ENCODE measurements at regions not wholly inside any gene's neighbourhood (a gene's known extent, or its start where the extent isn't known, plus 50 kb on each side); places are given as distances from the start of the nearest gene placed in this dataset.
"Not testable (repeated sequence)": the region's sequence is repeated elsewhere in the genome, so short reads cannot be mapped to it uniquely, and the experiment has no call there.

DNA sequence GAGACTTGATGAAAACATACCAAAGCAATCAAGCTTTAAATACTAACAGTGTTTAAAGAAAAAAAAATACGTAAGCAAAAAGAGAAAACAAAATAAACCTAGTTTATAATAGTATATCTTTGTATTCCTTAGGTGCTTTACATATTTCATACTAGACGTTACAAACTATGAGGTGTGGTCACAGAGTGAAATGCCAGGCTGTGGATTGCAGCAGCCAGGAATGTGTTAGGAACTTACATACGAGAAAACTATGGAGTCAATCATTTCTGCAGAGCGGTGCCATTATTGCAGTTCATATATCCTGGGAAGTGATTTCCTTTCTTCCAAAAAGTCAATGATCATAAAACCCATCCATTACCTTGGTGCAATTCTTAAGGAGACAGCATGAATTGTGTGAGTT is 443.6 kb upstream of the GRAMD2B start:
- DNase-seq (ENCODE audit: low spot score) = no peak

DNA sequence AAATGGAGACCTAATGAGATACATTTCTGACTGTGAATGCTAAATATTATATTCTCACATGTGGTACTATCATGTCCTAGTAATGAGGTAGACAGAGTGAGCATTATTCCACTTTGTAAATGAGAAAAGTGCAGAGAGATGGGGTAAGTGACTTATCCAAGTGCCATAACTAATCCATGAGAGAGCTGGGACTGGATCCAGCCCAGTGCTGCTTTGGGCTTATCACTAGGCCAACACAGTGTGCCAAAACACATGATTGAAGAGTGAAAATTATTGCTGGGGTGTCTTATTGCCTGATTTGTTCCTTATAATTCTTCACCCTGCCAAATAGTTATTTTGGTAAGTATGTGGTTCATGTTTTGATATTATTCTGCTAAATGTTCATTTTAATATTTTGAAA is 442.2 kb upstream of the GRAMD2B start:
- DNase-seq (ENCODE audit: low spot score) = no peak

DNA sequence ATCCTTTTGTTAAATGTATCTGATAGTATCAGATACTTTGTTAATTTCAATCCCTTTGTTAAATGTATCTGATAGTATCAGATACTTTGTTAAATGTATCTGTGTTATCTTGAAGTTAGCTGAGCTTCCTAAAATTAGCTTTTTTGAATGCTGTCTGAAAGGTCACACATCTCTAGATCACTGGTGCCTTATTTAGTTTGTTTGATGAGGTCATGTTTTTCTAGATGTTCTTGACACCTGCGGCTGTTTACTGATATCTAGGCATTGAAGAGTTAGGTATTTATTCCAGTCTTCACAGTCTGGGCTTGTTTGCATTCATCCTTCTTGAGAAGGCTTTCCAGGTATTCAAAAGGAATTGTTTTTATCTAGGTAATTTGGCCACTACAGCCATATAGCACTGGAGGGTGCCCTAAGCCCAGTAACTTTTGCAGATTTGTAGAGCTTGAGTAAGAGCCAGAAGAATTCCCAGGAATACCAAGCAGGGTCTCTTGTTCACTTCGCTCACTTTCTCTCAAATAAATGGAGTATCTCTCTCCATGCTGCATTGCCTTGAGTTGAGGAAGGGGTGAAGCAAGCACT is 435.4 kb upstream of the GRAMD2B start:
- no peak for DNase-seq (ENCODE audit: low spot score)

DNA sequence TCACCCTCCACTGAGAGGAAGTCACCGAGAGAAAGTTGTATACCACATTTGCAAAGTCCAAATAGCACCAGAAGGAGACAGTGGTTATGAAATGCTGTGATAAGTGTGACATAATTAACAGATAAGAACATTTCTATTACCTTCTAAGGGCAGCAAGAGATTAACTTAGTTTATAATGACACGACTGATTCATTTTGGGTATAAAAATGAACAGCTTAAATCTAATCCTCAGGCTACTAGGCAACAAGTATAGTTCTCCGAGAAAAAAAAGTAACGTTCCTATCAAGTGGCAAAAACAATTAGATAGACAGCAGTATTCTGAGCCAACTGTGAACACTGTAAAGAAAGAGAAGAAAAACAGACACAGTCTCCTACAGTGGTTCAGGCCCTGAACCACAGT is 431.2 kb upstream of the GRAMD2B start:
- no peak for DNase-seq (ENCODE audit: low spot score)

DNA sequence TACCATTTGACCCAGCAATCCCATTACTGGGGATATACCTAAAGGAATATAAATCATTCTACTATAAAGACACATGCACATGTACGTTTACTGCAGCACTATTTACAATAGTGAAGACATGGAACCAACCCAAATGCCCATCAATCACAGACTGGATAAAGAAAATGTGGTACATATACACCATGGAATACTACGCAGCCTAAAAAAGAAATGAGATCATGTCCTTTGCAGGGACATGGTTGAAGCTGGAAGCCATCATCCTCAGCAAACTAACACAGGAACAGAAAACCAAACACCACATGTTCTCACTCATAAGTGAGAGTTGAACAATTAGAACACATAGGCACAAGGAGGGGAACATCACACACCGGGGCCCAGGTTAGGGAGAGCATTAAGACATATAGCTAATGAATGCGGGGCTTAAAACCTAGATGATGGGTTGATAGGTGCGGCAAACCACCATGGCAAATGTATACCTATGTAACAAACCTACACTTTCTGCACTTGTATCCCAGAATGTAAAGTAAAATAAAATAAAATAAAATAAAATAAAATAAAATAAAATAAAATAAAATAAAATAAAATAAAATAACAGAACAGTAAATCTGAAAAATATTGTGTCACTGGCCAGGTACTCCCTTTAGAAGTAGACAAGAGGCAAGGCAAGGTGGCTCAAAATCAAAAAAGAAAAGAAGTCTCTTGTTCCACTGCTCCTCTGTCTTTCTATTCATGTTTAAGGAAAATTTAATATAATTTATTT is 423.8 kb upstream of the GRAMD2B start:
- DNase-seq (ENCODE audit: low spot score) = not testable (repeated sequence)

DNA sequence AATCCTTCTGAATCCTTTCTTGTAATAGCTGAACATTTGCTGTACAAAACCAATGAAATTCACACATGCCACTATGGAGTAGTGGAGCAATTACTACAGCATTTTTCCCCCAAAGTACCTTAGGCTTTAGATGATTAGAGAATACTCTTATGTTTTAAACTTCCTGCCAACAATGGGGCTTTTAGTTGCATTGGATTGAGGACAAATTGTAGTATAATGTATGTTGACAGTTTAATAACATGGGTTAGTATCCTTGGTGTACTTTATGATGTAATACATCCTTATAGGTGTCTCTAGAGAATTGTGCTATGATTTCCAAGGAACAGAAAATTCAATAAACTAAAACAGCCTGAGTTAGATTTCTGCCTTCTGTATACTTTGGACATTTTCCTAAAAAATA is 422.7 kb upstream of the GRAMD2B start:
- no peak for DNase-seq (ENCODE audit: low spot score)

DNA sequence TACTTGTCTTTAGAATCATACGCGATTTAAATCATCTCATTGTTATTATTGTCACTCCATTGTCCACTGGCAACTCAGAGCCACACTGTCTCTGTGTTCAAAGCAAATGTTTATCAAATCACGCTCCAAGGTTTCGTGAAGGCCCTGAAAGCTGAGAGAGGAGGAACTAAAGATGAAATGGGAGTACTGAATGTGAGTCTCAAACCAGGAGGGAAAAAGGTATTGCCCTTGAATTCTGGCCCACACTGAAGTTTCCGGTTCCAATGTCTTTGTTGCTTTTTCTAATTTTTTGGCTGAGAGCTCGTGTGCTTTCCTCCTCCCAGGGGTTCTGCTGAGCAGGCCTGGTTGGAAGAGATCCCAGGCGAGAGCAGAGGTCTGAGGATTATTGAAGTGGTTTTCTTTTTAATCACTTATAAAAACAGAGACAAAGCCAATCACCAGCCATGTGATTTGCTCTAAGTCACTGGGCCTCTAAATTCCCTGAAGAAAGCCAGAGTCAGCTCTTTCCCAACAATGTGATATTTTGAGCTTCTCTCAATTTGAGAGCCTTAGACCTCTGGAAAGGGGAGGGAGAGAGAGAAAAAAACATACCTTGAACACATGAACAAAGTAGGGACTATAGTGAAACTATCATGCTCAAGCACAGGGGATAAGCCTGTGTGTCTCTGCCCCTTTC is 420.8 kb upstream of the GRAMD2B start:
- peak; percentile 28 for DNase-seq (ENCODE audit: low spot score)

DNA sequence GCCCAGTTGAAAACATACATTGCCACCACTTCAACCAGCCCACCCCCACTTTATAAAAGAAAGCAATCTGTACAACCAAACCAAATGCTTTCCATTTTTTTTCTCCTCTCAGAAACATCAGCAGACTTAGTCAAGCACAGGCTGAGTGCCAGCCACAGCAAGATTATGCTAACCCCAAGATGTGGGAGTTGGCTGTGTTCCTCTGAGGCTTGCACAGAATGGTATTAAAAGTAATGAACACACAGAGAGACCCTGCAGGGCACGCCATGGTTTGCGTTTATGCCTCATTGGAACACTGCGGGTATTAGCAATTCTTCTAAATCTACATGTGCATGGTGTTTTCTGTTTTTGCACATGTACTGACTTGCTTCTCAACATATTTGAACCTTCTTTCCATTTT is 419.9 kb upstream of the GRAMD2B start:
- no peak for DNase-seq (ENCODE audit: low spot score)

DNA sequence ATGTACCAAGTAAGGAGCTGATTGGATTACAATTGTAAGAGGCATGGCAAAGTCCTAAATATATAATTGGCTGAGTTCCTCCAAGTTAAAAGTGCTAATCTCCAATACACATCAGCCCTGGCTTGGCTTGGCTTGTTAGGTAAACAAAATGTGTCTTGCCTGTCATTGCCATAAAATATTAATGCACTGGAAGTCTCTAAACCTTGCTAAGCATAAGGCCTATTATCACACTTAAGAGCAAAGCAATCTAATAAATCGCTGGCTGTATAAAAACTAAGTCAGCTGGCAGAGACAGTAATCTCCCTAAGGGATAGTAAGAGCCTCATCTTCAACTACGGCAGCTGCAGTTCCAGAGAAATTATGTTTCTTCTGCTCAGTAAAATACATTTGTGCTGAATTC is 418.6 kb upstream of the GRAMD2B start:
- DNase-seq (ENCODE audit: low spot score) = no peak

DNA sequence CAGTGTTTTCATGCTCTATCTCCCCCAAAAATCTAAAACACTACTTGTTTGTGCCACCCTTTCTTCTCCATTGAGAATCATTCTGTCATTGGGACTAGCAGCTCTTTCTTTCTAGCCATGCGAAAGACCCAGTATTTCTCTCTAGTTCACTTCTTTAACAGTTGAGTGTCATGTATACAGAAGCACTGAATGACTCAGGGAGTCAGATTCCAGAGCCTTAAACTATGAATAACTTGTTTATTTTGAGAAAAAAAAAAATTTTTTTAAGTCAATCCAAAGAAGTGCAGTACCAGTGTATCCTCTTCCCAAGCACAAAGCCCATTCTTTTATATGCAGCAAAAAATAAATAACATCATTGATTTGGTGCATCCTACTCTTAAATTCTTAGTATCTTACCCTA is 415.4 kb upstream of the GRAMD2B start:
- DNase-seq (ENCODE audit: low spot score) = no peak

DNA sequence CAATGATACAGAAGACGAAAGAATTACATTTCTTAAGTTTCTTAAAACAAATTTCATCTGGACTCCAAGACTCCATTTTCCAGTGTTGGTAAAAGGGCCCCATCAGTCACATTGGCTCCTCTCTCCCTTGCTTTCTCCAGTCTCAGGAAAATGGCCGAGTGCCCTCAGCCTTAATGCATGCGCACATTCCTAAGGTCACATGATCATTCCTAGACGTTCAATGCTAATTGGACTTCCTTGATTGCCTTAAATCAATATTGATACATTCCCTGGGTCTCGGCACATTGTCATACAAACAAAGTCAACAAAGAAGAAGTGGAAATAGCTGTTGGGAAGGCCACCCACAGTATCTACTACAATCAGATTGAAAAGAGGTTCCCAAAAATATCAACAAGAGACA is 413.6 kb upstream of the GRAMD2B start:
- no peak for DNase-seq (ENCODE audit: low spot score)

DNA sequence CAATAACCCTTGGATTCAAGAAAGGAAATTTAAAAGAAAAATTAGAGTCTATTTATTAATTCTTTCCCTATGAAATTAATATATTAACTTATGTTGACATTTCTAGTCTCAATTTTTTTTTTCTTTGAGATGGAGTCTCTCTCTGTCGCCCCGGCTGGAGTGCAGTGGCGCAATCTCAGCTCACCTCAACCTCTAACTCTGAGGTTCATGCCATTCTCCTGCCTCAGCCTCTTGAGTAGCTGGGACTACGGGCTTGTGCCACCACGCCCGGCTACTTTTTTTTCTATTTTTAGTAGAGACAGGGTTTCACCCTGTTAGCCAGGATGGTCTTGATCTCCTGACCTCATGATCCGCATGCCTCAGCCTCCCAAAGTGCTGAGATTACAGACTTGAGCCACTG is 411.7 kb upstream of the GRAMD2B start:
- DNase-seq (ENCODE audit: low spot score) = not testable (repeated sequence)

DNA sequence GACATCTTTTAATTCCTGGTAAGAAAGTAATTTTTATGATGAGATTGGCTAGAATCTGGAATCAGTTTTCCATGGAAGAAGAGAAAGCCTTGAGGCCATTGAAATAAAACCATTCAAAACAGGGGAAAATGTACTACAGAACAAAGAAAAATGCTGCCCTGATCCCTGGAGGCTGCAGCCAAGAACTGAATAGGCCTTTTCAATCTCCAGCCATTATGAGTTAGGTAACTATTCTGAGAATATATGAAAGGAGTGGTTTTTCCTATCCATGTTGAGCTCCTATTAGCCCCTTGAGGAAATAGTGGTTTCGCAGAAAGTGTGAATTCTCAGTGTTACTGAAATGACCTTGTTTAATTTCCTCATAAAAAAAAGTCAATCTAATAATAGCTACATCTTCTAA is 408.5 kb upstream of the GRAMD2B start:
- DNase-seq (ENCODE audit: low spot score) = no peak

DNA sequence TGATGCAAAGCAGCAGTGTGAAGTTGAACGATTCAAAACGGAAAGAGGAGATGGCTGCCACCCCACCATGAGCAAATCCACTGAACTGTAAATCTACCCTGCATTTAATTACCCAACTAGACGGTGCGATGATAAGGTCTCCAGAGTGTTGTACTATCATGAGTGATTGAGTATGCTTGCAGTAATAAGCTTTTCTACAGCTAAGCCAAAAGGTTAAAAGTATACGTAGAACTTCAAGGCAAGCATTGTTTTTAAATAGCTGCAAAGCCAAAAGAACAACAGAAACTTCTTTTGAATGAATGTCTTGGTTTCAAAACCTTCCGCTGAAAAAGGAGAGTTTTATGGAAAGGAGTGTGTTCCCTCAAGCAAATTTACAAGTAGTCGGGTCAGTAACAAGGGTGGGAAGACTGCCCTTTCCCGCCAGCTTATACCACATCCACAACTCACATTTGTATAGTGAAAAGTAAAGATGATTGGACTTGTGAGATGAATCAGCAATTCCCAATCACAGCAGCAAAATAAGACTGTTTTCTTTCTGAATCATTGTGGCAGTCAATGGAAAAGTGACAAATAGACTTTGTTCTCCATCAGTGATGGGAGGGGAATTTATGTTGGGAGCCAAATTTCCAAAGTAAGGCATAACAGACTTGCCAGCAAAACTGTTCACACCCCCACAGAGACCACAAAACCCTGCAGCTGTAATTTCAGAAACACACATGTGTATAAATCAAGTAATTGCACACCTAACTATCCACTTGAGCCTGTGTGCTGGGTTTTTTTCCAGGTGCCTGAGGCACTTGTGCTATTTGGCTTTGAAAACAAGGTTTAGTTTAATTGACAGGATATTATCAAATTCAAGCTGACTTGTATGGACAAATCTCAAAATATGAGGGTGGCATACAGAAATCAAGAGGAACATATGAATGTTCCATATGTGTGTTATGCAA is 407.7 kb upstream of the GRAMD2B start:
- no peak for DNase-seq (ENCODE audit: low spot score)

DNA sequence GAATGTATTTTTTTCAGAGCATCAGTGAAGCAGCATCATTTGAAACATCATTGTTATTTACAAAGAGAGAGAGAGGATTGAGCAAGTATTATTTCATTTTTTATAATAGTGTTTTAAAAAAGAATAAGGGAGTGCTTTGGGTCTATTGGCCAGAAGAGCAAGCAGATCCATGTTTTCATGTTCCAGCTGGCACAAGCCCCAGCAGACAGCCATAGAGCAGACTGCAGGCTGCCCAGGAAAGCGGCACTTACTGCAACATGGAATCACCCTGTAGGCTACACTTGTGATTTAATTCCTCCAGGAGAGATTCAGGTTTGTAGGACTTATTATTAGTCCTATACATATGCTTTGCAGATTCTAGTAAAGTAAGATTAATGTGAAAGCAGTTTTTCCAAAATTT is 407.0 kb upstream of the GRAMD2B start:
- DNase-seq (ENCODE audit: low spot score) = no peak

DNA sequence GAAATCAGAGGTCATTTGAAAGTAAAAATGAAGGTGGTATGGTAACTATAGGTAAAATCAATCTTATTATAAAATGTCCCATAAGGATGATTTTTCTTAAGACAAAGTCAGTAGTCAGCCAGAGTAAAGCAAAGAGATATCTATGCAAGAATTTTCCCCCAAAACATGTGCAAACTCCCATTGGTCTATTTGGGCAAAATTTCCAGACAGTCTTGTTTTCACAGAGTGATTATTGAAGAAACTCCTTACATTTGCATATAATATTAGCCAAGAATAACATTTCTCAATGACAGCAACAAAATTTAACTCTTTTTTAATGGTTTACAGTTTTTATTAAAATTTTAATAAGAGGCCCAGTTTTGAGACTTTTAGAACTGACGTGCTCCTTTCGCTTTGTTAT is 406.1 kb upstream of the GRAMD2B start:
- no peak for DNase-seq (ENCODE audit: low spot score)

DNA sequence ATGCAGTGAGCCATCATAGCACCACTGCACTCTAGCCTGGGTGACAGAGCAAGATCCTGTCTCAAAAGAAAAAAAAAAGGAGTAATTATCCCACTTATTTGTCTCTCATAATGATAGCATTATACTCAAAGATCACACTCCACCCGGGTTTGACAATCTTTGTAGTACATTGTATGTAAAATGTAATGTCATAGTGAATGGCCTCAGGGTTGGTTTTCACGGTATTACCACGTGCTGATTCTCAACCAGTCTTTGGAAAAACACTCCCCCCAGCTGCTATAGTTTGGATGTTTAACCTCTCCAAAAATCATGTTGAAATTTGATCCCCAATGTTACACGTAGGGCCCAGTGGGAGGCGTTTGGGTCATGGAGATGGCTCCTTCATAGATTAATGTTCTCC is 402.4 kb upstream of the GRAMD2B start:
- DNase-seq (ENCODE audit: low spot score) = no peak

DNA sequence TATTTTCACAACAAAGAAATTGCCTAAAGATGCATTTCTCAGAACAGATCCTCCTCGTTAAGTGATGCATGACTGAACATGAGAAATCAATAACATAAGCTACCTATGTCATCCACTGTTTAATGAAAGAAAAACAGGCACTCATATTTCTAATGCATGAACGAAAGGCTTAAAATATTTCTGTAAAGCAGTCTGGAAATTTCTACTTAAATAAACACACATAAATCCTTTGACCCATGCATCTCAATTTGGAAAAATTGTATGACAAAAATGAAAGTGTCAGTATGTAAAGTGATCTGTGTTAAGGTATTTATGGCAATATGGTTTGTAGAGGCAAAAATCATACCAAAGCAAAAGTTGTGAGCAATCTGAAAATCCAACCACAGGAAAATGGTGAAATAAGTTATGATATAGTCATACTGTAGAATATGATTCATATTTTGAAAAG is 399.2 kb upstream of the GRAMD2B start:
- peak; percentile 45 for DNase-seq (ENCODE audit: low spot score)

DNA sequence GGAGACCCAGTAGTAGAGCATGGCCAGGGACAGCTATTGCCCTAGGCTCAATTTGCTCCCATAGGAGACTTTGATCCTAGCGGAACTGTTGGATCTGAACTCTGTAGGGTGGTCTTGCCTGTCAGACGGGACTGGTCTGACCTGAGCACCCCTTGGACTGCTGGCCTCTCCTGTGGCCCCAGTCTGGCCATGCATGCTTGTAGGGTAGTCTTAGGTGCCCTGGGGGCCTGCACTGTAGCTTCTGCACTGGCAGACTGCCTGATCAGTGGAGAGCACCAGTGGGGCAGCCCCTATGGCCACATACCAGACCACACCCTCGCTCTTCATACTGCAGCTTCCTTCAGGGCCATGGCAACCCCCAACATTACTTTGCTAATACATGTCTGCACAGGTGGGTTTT is 396.1 kb upstream of the GRAMD2B start:
- no peak for DNase-seq (ENCODE audit: low spot score)

DNA sequence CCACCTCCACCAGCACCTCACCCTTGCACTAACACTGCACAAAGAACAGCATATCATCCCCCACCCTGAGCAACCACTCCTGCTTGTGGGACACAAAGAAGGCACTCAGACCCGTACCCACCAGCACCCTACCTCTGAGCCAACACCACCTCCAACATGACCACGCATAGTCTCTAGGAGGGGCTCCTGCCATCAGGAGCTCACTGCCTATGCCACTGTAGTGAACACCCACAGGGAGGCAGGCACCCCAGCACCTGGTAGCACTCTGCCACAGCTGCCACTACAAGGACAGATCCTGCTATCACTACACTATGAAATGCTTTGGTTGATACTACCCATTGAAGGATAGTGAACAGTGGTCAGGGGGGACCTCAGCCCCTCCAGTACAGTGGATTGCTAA is 395.6 kb upstream of the GRAMD2B start:
- no peak for DNase-seq (ENCODE audit: low spot score)

DNA sequence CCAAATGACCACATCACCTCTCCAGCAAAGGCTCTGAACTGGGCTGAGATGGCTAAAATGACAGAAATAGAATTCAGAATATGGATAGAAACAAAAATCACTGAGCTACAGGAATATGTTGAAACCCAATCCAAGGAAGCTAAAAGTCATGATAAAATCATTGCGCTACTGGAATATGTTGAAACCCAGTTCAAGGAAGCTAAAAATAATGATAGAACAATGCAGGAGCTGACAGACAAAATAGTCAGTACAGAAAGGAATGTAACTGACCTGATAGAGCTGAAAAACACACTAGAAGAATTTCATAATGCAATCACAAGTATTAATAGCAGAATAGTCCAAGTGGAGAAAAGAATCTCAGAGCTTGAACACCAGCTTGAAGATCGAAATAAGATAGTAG is 394.9 kb upstream of the GRAMD2B start:
- no peak for DNase-seq (ENCODE audit: low spot score)

DNA sequence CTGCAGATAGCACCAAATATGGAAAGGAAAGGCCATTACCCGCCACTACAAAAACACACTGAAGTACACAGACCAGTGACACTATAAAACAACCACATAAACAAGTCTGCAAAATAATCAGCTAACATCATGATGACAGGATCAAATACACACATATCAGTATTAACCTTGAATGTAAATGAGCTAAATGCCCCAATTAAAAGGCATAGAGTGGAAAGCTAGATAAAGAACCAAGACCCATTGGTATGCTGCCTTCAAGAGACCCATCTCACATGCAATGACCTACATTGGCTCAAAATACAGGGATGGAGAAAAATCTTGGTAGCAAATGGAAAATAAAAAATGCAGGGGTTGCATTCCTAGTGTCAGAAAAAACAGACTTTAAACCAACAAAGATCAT is 393.9 kb upstream of the GRAMD2B start:
- not testable (repeated sequence) for DNase-seq (ENCODE audit: low spot score)
